Body of pancreas (tissue), 4 donors: ENCODE measurements at regions not wholly inside any gene's neighbourhood (a gene's known extent, or its start where the extent isn't known, plus 50 kb on each side); places are given as distances from the start of the nearest gene placed in this dataset.

Source experiments
- POLR2A ChIP-seq, 3 donors: fragments of 450-650 bp; IDR thresholded peaks; one replicate each; pipeline ENCODE4 v1.6.1; 2016; ENCODE audit warnings: antibody characterized with exemption in 3 of 3, mild to moderate bottlenecking in 2 of 3
- TF ChIP-seq, protein P1 (sequence below), 7 experiments: fragments of 450-650 bp in 4 of 7; fragments of 200-600 bp in 3 of 7; sonication (generic) in 3 of 7; IDR thresholded peaks; one replicate each; pipeline ENCODE4 v1.5.1; 2016 to 2019; ENCODE audit warnings: antibody characterized with exemption in 7 of 7

GRCh38 chr3:557972-558371 lies 361.4 kb downstream of the CHL1 start:
- TF ChIP-seq, protein P1, sequence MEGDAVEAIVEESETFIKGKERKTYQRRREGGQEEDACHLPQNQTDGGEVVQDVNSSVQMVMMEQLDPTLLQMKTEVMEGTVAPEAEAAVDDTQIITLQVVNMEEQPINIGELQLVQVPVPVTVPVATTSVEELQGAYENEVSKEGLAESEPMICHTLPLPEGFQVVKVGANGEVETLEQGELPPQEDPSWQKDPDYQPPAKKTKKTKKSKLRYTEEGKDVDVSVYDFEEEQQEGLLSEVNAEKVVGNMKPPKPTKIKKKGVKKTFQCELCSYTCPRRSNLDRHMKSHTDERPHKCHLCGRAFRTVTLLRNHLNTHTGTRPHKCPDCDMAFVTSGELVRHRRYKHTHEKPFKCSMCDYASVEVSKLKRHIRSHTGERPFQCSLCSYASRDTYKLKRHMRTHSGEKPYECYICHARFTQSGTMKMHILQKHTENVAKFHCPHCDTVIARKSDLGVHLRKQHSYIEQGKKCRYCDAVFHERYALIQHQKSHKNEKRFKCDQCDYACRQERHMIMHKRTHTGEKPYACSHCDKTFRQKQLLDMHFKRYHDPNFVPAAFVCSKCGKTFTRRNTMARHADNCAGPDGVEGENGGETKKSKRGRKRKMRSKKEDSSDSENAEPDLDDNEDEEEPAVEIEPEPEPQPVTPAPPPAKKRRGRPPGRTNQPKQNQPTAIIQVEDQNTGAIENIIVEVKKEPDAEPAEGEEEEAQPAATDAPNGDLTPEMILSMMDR (IDR thresholded peaks at IDR 0.05) = no peak
- no peak for TF ChIP-seq POLR2A (IDR thresholded peaks at IDR 0.05)
